A549 (cell line): ENCODE measurements at regions not wholly inside any gene's neighbourhood (a gene's known extent, or its start where the extent isn't known, plus 50 kb on each side); places are given as distances from the start of the nearest gene placed in this dataset.

Source experiments
- ATAC-seq, 2 experiments: fragments of 200-7000 bp in 1 of 2; fragments of >200 bp in 1 of 2; cut with Nextera tagmentation in 1 of 2; cut with Tn5 transposase in 1 of 2; 3 replicates each; pipeline versions ENCODE4 v1.8.0 to v1.9.1; 2018 to 2020; ENCODE audit warnings: mild to moderate bottlenecking in 1 of 2, moderate library complexity in 1 of 2
- CTCF ChIA-PET: fragments of 300-600 bp; sonication (Branson Sonifier 250); formaldehyde crosslinking; extraction: SDS; loops from one replicate; lab custom pipeline; 2021; ENCODE audit warnings: antibody characterized with exemption, inconsistent platforms; lab: Yijun Ruan, JAX
- POLR2A ChIA-PET: fragments of 350-600 bp; formaldehyde crosslinking; extraction: SDS; loops from one replicate; lab custom pipeline; 2021; ENCODE audit warnings: antibody characterized with exemption, inconsistent platforms; lab: Yijun Ruan, JAX
- DNase-seq, 2 experiments: peaks; one replicate each; pipeline versions ENCODE4 v3.0.0 to v3.0.0-alpha.2; 2011 to 2016; ENCODE audit warnings: low read depth in 1 of 2, low spot score in 1 of 2
- FAIRE-seq: peaks from 2 replicates; lab custom pipeline; 2011; peaks lifted over from hg19 to GRCh38; lab: Jason Lieb, UNC
- H3K27ac ChIP-seq, 2 experiments: fragments of >200 bp; sonication (Bioruptor Twin); formaldehyde crosslinking; 3 replicates each; pipeline ENCODE4 v1.5.1; 2016 to 2017
- H3K4me1 ChIP-seq: fragments of >200 bp; sonication (Bioruptor Twin); formaldehyde crosslinking; 3 replicates; pipeline ENCODE4 v1.6.1; 2016
- H3K4me2 ChIP-seq: fragments of >200 bp; sonication (Bioruptor Twin); formaldehyde crosslinking; 3 replicates; pipeline ENCODE4 v1.6.1; 2016
- H3K4me3 ChIP-seq: fragments of >200 bp; sonication (Bioruptor Twin); formaldehyde crosslinking; 3 replicates; pipeline ENCODE4 v1.5.1; 2016
- H3K9me3 ChIP-seq: fragments of >200 bp; sonication (Bioruptor Twin); formaldehyde crosslinking; 3 replicates; pipeline ENCODE4 v1.6.1; 2016
- CBX2 ChIP-seq: fragments of 200-600 bp; sonication (generic); IDR thresholded peaks from 2 replicates; pipeline ENCODE4 v1.6.1; 2016; ENCODE audit warnings: low read depth, mild to moderate bottlenecking, borderline replicate concordance
- CBX8 ChIP-seq: fragments of 200-600 bp; sonication (generic); IDR thresholded peaks from 2 replicates; pipeline ENCODE4 v1.6.1; 2016
- CEBPB ChIP-seq, 2 experiments: fragments of >200 bp in 1 of 2; sonication (Bioruptor Twin) in 1 of 2; formaldehyde crosslinking in 1 of 2; IDR thresholded peaks; 2 replicates each; pipeline ENCODE4 v1.6.1; 2012 to 2016
- CHD2 ChIP-seq: fragments of 150-350 bp; IDR thresholded peaks from 2 replicates; pipeline ENCODE4 v1.6.1; 2014; ENCODE audit warnings: low read length; ENCODE audit not compliant: partially characterized antibody
- CHD4 ChIP-seq: fragments of 200-600 bp; sonication (generic); IDR thresholded peaks from 2 replicates; pipeline ENCODE4 v1.6.1; 2016; ENCODE audit warnings: antibody characterized with exemption, mild to moderate bottlenecking, borderline replicate concordance
- EHF ChIP-seq: fragments of 250-450 bp; sonication (Bioruptor Pico); IDR thresholded peaks from 2 replicates; pipeline ENCODE4 v1.5.0; 2020; ENCODE audit warnings: mild to moderate bottlenecking
- EP300 ChIP-seq, 2 experiments: fragments of >200 bp; sonication (Bioruptor Twin); formaldehyde crosslinking; IDR thresholded peaks; 2 replicates in 1 of 2; 3 replicates in 1 of 2; pipeline ENCODE4 v1.6.1; 2016 to 2017
- ESRRA ChIP-seq: fragments of 150-350 bp; IDR thresholded peaks from 2 replicates; pipeline ENCODE4 v1.6.1; 2014; ENCODE audit warnings: mild to moderate bottlenecking, low read length, borderline replicate concordance
- FOSL2 ChIP-seq, 2 experiments: fragments of 450-650 bp in 1 of 2; fragments of >200 bp in 1 of 2; sonication (Bioruptor Twin) in 1 of 2; formaldehyde crosslinking; IDR thresholded peaks; 2 replicates each; pipeline versions ENCODE4 v1.5.0 to v1.6.1; 2016 to 2020; ENCODE audit warnings: mild to moderate bottlenecking in 1 of 2, moderate library complexity in 1 of 2
- FOXS1 ChIP-seq: fragments of 250-450 bp; sonication (Bioruptor Pico); IDR thresholded peaks from 2 replicates; pipeline ENCODE4 v1.5.0; 2020; ENCODE audit warnings: mild to moderate bottlenecking, moderate library complexity
- GATA3 ChIP-seq: IDR thresholded peaks from 2 replicates; pipeline ENCODE4 v1.6.1; 2012; ENCODE audit warnings: borderline replicate concordance
- HOXA7 ChIP-seq: fragments of 250-450 bp; sonication (Bioruptor Pico); IDR thresholded peaks from 2 replicates; pipeline ENCODE4 v1.5.0; 2020; ENCODE audit warnings: mild to moderate bottlenecking, moderate library complexity
- HOXB13 ChIP-seq: fragments of 250-450 bp; sonication (Bioruptor Pico); IDR thresholded peaks from 2 replicates; pipeline ENCODE4 v1.5.0; 2020; ENCODE audit warnings: low read depth, mild to moderate bottlenecking, moderate library complexity
- JUN ChIP-seq, 2 experiments: fragments of >200 bp; sonication (Bioruptor Twin); formaldehyde crosslinking; IDR thresholded peaks; 2 replicates in 1 of 2; 3 replicates in 1 of 2; pipeline ENCODE4 v1.6.1; 2016 to 2017
- JUNB ChIP-seq: fragments of >200 bp; sonication (Bioruptor Twin); formaldehyde crosslinking; IDR thresholded peaks from 2 replicates; pipeline ENCODE4 v1.6.1; 2016
- KDM5A ChIP-seq: fragments of 200-600 bp; sonication (generic); IDR thresholded peaks from 2 replicates; pipeline ENCODE4 v1.6.1; 2016; ENCODE audit warnings: antibody characterized with exemption, mild to moderate bottlenecking
- MAFK ChIP-seq: fragments of 450-650 bp; IDR thresholded peaks from 2 replicates; pipeline ENCODE4 v1.6.1; 2014; ENCODE audit not compliant: partially characterized antibody
- NFE2L2 ChIP-seq: fragments of 150-350 bp; conservative IDR thresholded peaks from 2 replicates; pipeline ENCODE4 v1.6.1; 2014; ENCODE audit warnings: low read length
- NPAS2 ChIP-seq: fragments of 250-450 bp; sonication (Bioruptor Pico); IDR thresholded peaks from 2 replicates; pipeline ENCODE4 v1.8.0; 2022; ENCODE audit warnings: mild to moderate bottlenecking, moderate library complexity, borderline replicate concordance
- NR3C1 ChIP-seq: fragments of >200 bp; sonication (Bioruptor Twin); formaldehyde crosslinking; IDR thresholded peaks from 3 replicates; pipeline ENCODE4 v1.6.1; 2017
- PBX3 ChIP-seq: IDR thresholded peaks from 2 replicates; pipeline ENCODE4 v1.6.1; 2012
- PHF8 ChIP-seq: fragments of 200-600 bp; sonication (generic); IDR thresholded peaks from 2 replicates; pipeline ENCODE4 v1.6.1; 2016; ENCODE audit warnings: low read depth, mild to moderate bottlenecking, antibody characterized with exemption, moderate library complexity, borderline replicate concordance
- POLR2A ChIP-seq: IDR thresholded peaks from 2 replicates; pipeline ENCODE4 v1.6.1; 2012; ENCODE audit warnings: mild to moderate bottlenecking, low read length
- POLR2AphosphoS2 ChIP-seq: conservative IDR thresholded peaks from 2 replicates; pipeline ENCODE4 v1.6.1; 2012; ENCODE audit warnings: low read length, improper control_type of control experiment, inconsistent platforms
- RCOR1 ChIP-seq: fragments of 150-350 bp; IDR thresholded peaks from 2 replicates; pipeline ENCODE4 v1.6.1; 2014; ENCODE audit warnings: antibody characterized with exemption, low read length, low read depth
- REST ChIP-seq: fragments of 200-600 bp; sonication (generic); IDR thresholded peaks from 2 replicates; pipeline ENCODE4 v1.6.1; 2016; ENCODE audit warnings: antibody characterized with exemption, mild to moderate bottlenecking, moderate library complexity
- SMC3 ChIP-seq: fragments of >200 bp; sonication (Bioruptor Twin); formaldehyde crosslinking; IDR thresholded peaks from 3 replicates; pipeline ENCODE4 v1.6.1; 2018; ENCODE audit warnings: inconsistent platforms
- TFCP2L1 ChIP-seq: fragments of 250-450 bp; sonication (Bioruptor Pico); IDR thresholded peaks from 2 replicates; pipeline ENCODE4 v1.5.0; 2021; ENCODE audit warnings: mild to moderate bottlenecking
- TP53 ChIP-seq: fragments of 250-450 bp; sonication (Bioruptor Pico); IDR thresholded peaks from 2 replicates; pipeline ENCODE4 v1.5.0; 2021; ENCODE audit warnings: mild to moderate bottlenecking, moderate library complexity
- ZNF302 ChIP-seq: fragments of 250-450 bp; sonication (Bioruptor Pico); IDR thresholded peaks from 2 replicates; pipeline ENCODE4 v1.9.0; 2021; ENCODE audit warnings: inconsistent platforms, mild to moderate bottlenecking, moderate library complexity
- ZSCAN20 ChIP-seq: fragments of 250-450 bp; sonication (Bioruptor Pico); IDR thresholded peaks from 2 replicates; pipeline ENCODE4 v1.8.0; 2022; ENCODE audit warnings: mild to moderate bottlenecking, moderate library complexity
- WGBS: methylation state at CpG from one replicate; pipeline ENCODE4 v1.1.6; 2017; ENCODE audit errors: missing lambda C conversion rate; 5-methylcytosine and 5-hydroxymethylcytosine counted together

GRCh38 chr3:28947061-28947460, 333.8 kb upstream of the RBMS3 start:
- CTCF ChIA-PET, result no interaction called here
- POLR2A ChIA-PET, result no interaction called here
- Histone ChIP-seq H3K9me3 (no peaks in the 10 kb centered on the region), H3K4me3 (no peak overlapping the region), H3K4me2 (no peak overlapping the region), H3K4me1 (peaks cover under 1% of the 10 kb centered on the region; the same call in 1 of the 3 replicates), H3K27ac (no peak overlapping the region)
- WGBS, result 2% methylated on average over 2 of the region's 2 CpGs
- FAIRE-seq (no peak), ATAC-seq (no peak), DNase-seq (no peak)
- TF ChIP-seq HOXA7 (CRISPR knock-in tag) (no peak), POLR2AphosphoS2 (no peak), PBX3 (no peak), JUN (IDR thresholded peaks at IDR 0.05) (no peak), CHD4 (no peak), ZSCAN20 (CRISPR knock-in tag) (no peak), PHF8 (no peak), ESRRA (no peak), TP53 (no peak), EHF (CRISPR knock-in tag) (no peak), KDM5A (no peak), GATA3 (no peak), NFE2L2 (no peak), MAFK (no peak), CBX2 (no peak), JUNB (no peak), EP300 (IDR thresholded peaks at IDR 0.05) (no peak)

- Histone ChIP-seq H3K4me2 (no peak overlapping the region), H3K9me3 (no peaks in the 10 kb centered on the region), H3K4me1 (peaks cover 3% of the 10 kb centered on the region; the same call in 1 of the 3 replicates), H3K4me3 (no peak overlapping the region), H3K27ac (no peak overlapping the region)
- WGBS, result 38% methylated on average over 2 of the region's 2 CpGs
- FAIRE-seq (no peak), DNase-seq (no peak), ATAC-seq (no peak)
- ChIA-PET CTCF (no interaction called here), POLR2A (no interaction called here)
- TF ChIP-seq REST, result no peak
- no peak for TF ChIP-seq HOXB13
- no peak for TF ChIP-seq SMC3
- TF ChIP-seq ZNF302, result no peak
- no peak for TF ChIP-seq ZSCAN20 (CRISPR knock-in tag)
- no peak for TF ChIP-seq TFCP2L1 (CRISPR knock-in tag)
- no peak for TF ChIP-seq FOXS1 (CRISPR knock-in tag)
- no peak for TF ChIP-seq FOSL2 (IDR thresholded peaks at IDR 0.05)
- TF ChIP-seq FOSL2 (CRISPR knock-in tag; IDR thresholded peaks at IDR 0.05), result no peak
- TF ChIP-seq CHD2, result no peak
- TF ChIP-seq CEBPB (IDR thresholded peaks at IDR 0.05), result no peak
- no peak for TF ChIP-seq POLR2A
- no peak for TF ChIP-seq NPAS2
- no peak for TF ChIP-seq RCOR1
- no peak for TF ChIP-seq KDM5A
- TF ChIP-seq NR3C1, result no peak
- no peak for TF ChIP-seq CBX8
Observed at GRCh38 chr3:28947751-28948150, 333.1 kb upstream of the RBMS3 start.
